Thyroid gland (tissue), 4 donors: ENCODE measurements at regions not wholly inside any gene's neighbourhood (a gene's known extent, or its start where the extent isn't known, plus 50 kb on each side); places are given as distances from the start of the nearest gene placed in this dataset.

Experiments used
- CTCF ChIP-seq, 6 experiments: fragments of 200-600 bp in 3 of 6; fragments of 450-650 bp in 3 of 6; sonication (generic) in 3 of 6; IDR thresholded peaks; one replicate each; pipeline ENCODE4 v1.5.1; 2016 to 2019; ENCODE audit warnings: antibody characterized with exemption in 6 of 6, mild to moderate bottlenecking in 2 of 6, inconsistent platforms in 1 of 6, moderate library complexity in 1 of 6
- POLR2A ChIP-seq, 2 donors: fragments of 450-650 bp; IDR thresholded peaks; one replicate each; pipeline ENCODE4 v1.6.1; 2017; ENCODE audit warnings: antibody characterized with exemption in 2 of 2, mild to moderate bottlenecking in 2 of 2, moderate library complexity in 1 of 2

GRCh38 chr12:126644236-126645020 lies 1579.2 kb downstream of the AACS start:
- TF ChIP-seq CTCF (IDR thresholded peaks at IDR 0.05) (no peak), POLR2A (IDR thresholded peaks at IDR 0.05) (no peak)
